ENCODE measurements at regions not wholly inside any gene's neighbourhood (a gene's known extent, or its start where the extent isn't known, plus 50 kb on each side); places are given as distances from the start of the nearest gene placed in this dataset.

GRCh38 chr11:95294701-95295100 is 63.7 kb upstream of the SESN3 start:
- no peak overlapping the region for H3K4me3 ChIP-seq (ENCODE audit: low read depth, low read length)
- H3K36me3 Mint-ChIP-seq (ENCODE audit: insufficient read depth, unreplicated experiment): no peaks in the 10 kb centered on the region
- DNase-seq: no peak
- BruUV-seq (replicated peaks): no TSS peak
- TF ChIP-seq CTCF (IDR thresholded peaks at IDR 0.05; ENCODE audit: insufficient read depth in 1 of 2, low read depth in 1 of 2, low read length in 1 of 2, severe bottlenecking in 1 of 2, unreplicated experiment in 1 of 2): no peak
- no peaks in the 10 kb centered on the region for H3K9me3 ChIP-seq
- H3K36me3 ChIP-seq (ENCODE audit: control insufficient read depth, insufficient read depth, low read length): no peaks in the 10 kb centered on the region
- H3K4me1 Mint-ChIP-seq (ENCODE audit: low read depth, unreplicated experiment): peaks cover 27% of the 10 kb centered on the region
- H3K27me3 Mint-ChIP-seq (ENCODE audit: insufficient read depth, unreplicated experiment): no peaks in the 10 kb centered on the region
- H3K4me3 Mint-ChIP-seq (ENCODE audit: unreplicated experiment): no peak overlapping the region
- H3K9me3 Mint-ChIP-seq (ENCODE audit: unreplicated experiment): no peaks in the 10 kb centered on the region
- POLR2A ChIA-PET: no interaction called here
- H3K27me3 ChIP-seq (replicated peaks; ENCODE audit: control insufficient read depth, insufficient read depth, low read length): no peaks in the 10 kb centered on the region
- peaks cover 33% of the 10 kb centered on the region for H3K4me1 ChIP-seq
- no peak overlapping the region for H3K27ac Mint-ChIP-seq (ENCODE audit: unreplicated experiment)
- intact Hi-C loops (cut with micrococcal nuclease; ENCODE audit: unreplicated experiment): no loop called here
- CTCF ChIA-PET: interaction anchor here (0.7 kb wide), 1 partner anchor 385 kb away, joined by 3 read pairs; no protein-coding TSS in a partner anchor

GRCh38 chr11:95293116-95293515 is 62.1 kb upstream of the SESN3 start:
- intact Hi-C loops (cut with micrococcal nuclease; ENCODE audit: unreplicated experiment): no loop called here
- no peak overlapping the region for H3K27ac Mint-ChIP-seq (ENCODE audit: unreplicated experiment)
- no peaks in the 10 kb centered on the region for H3K27me3 Mint-ChIP-seq (ENCODE audit: insufficient read depth, unreplicated experiment)
- H3K36me3 Mint-ChIP-seq (ENCODE audit: insufficient read depth, unreplicated experiment): no peaks in the 10 kb centered on the region
- no peaks in the 10 kb centered on the region for H3K27me3 ChIP-seq (replicated peaks; ENCODE audit: control insufficient read depth, insufficient read depth, low read length)
- no TSS peak for BruUV-seq (replicated peaks)
- DNase-seq: no peak
- H3K9me3 ChIP-seq: no peaks in the 10 kb centered on the region
- ChIA-PET POLR2A (no interaction called here), CTCF (no interaction called here)
- no peak for TF ChIP-seq CTCF (IDR thresholded peaks at IDR 0.05; ENCODE audit: insufficient read depth in 1 of 2, low read depth in 1 of 2, low read length in 1 of 2, severe bottlenecking in 1 of 2, unreplicated experiment in 1 of 2)
- no peak overlapping the region for H3K4me3 Mint-ChIP-seq (ENCODE audit: unreplicated experiment)
- no peaks in the 10 kb centered on the region for H3K36me3 ChIP-seq (ENCODE audit: control insufficient read depth, insufficient read depth, low read length)
- H3K9me3 Mint-ChIP-seq (ENCODE audit: unreplicated experiment): no peaks in the 10 kb centered on the region
- H3K4me1 ChIP-seq: peaks cover 17% of the 10 kb centered on the region
- H3K4me1 Mint-ChIP-seq (ENCODE audit: low read depth, unreplicated experiment): peaks cover 20% of the 10 kb centered on the region
- H3K4me3 ChIP-seq (ENCODE audit: low read depth, low read length): no peak overlapping the region

GRCh38 chr11:95291946-95292345 is 60.9 kb upstream of the SESN3 start:
- no peak overlapping the region for H3K27ac Mint-ChIP-seq (ENCODE audit: unreplicated experiment)
- ChIA-PET CTCF (no interaction called here), POLR2A (interaction anchor here (0.8 kb wide), 1 partner anchor 10 kb away, joined by 9 read pairs; no protein-coding TSS in a partner anchor)
- no peaks in the 10 kb centered on the region for H3K36me3 Mint-ChIP-seq (ENCODE audit: insufficient read depth, unreplicated experiment)
- Histone ChIP-seq H3K4me3 (ENCODE audit: low read depth, low read length) (no peak overlapping the region), H3K27me3 (replicated peaks; ENCODE audit: control insufficient read depth, insufficient read depth, low read length) (no peaks in the 10 kb centered on the region), H3K36me3 (ENCODE audit: control insufficient read depth, insufficient read depth, low read length) (no peaks in the 10 kb centered on the region), H3K4me1 (peaks cover 7% of the 10 kb centered on the region; the same call in 1 of the 2 replicates), H3K9me3 (no peaks in the 10 kb centered on the region)
- intact Hi-C loops (cut with micrococcal nuclease; ENCODE audit: unreplicated experiment): no loop called here
- no peak for TF ChIP-seq CTCF (IDR thresholded peaks at IDR 0.05; ENCODE audit: insufficient read depth in 1 of 2, low read depth in 1 of 2, low read length in 1 of 2, severe bottlenecking in 1 of 2, unreplicated experiment in 1 of 2)
- peaks cover 10% of the 10 kb centered on the region for H3K4me1 Mint-ChIP-seq (ENCODE audit: low read depth, unreplicated experiment)
- DNase-seq: no peak
- H3K27me3 Mint-ChIP-seq (ENCODE audit: insufficient read depth, unreplicated experiment): no peaks in the 10 kb centered on the region
- H3K9me3 Mint-ChIP-seq (ENCODE audit: unreplicated experiment): no peaks in the 10 kb centered on the region
- BruUV-seq (replicated peaks): no TSS peak
- no peak overlapping the region for H3K4me3 Mint-ChIP-seq (ENCODE audit: unreplicated experiment)

Measured in Caco-2 (cell line).